ENCODE measurements at regions not wholly inside any gene's neighbourhood (a gene's known extent, or its start where the extent isn't known, plus 50 kb on each side); places are given as distances from the start of the nearest gene placed in this dataset.

DNA sequence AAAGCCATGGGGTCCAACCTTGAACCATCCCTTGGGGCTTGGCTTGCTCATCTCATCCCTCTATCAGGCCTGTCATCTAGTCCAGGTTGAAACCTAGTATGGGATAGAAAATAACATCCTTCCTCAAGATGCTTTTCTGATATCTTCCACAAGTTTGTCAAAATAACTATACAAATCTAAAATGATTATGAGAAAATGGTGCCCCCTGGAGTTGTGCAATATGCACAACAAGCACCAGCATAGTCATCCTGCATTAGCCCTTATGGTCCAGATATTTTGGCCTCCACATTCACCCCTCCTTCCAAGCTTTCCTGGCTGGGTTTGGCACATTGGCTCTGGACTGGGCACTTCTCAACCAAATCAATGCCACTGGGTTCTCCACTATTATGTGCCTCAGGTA lies 101.2 kb downstream of the TBX19 start:
- Histone ChIP-seq H3K27ac (ENCODE audit: low read length, poor library complexity, severe bottlenecking) (no peak overlapping the region), H4K91ac (ENCODE audit: low read length) (no peak overlapping the region), H3K18ac (ENCODE audit: low read depth in 1 of 2, low read length in 2 of 2) (no peak overlapping the region), H3K79me1 (replicated peaks; ENCODE audit: low read length, poor library complexity, severe bottlenecking) (no peaks in the 10 kb centered on the region), H3K4ac (ENCODE audit: low read depth in 1 of 2, low read length in 2 of 2) (no peak overlapping the region), H3K14ac (ENCODE audit: low read length in 2 of 2) (no peak overlapping the region), H3K36me3 (ENCODE audit: control insufficient read depth in 1 of 2, insufficient read depth in 2 of 2, low read depth in 1 of 2, low read length in 2 of 2) (no peaks in the 10 kb centered on the region), H3K27me3 (ENCODE audit: control insufficient read depth in 1 of 2, insufficient read depth in 1 of 2, low read length in 2 of 2) (peaks cover 0 to 6% of the 10 kb centered on the region in 2 experiments), H4K8ac (ENCODE audit: low read length) (no peak overlapping the region), H2AFZ (ENCODE audit: low read depth, low read length) (no peak overlapping the region), H3K4me2 (ENCODE audit: low read length, poor library complexity, severe bottlenecking) (no peak overlapping the region), H3K4me3 (ENCODE audit: insufficient read depth in 1 of 2, low read depth in 1 of 2, low read length in 2 of 2) (no peak overlapping the region), H3K23ac (ENCODE audit: low read length in 2 of 2) (no peak overlapping the region), H2AK5ac (ENCODE audit: low read length, severe bottlenecking) (no peak overlapping the region), H3K9ac (ENCODE audit: low read length) (no peak overlapping the region), H2BK5ac (ENCODE audit: low read depth, low read length, poor library complexity, severe bottlenecking) (no peak overlapping the region), H2BK12ac (ENCODE audit: low read length in 2 of 2) (no peak overlapping the region), H2BK15ac (ENCODE audit: low read depth, poor library complexity, severe bottlenecking) (no peak overlapping the region), H2BK120ac (ENCODE audit: low read depth, low read length) (no peak overlapping the region), H3K9me3 (ENCODE audit: control insufficient read depth, low read length) (no peaks in the 10 kb centered on the region), H3K4me1 (ENCODE audit: control insufficient read depth, insufficient read depth, low read depth, low read length) (peaks cover 2% of the 10 kb centered on the region)
- no peak for DNase-seq

DNA sequence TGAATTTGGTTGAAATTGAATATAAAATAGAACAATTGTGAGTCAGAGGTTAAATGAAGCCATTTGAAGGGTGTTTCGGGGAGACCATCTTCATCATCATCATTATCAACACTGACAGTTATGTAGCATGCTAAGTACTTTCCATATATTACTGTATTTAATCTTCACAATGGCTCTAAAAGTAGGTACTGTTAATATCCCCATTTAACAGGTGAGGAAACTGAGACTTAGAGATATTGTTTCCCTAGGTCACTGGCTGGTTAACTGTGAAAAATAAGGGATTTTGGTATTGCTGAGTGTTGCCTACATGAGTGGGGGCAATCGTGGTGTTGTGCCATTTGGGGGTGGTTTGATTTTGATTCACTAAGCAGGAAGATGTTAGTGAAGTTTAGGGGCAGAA lies 100.3 kb downstream of the TBX19 start:
- Histone ChIP-seq H3K14ac (ENCODE audit: low read length in 2 of 2) (no peak overlapping the region), H4K8ac (ENCODE audit: low read length) (no peak overlapping the region), H3K9me3 (ENCODE audit: control insufficient read depth, low read length) (no peaks in the 10 kb centered on the region), H3K27ac (ENCODE audit: low read length, poor library complexity, severe bottlenecking) (no peak overlapping the region), H3K36me3 (ENCODE audit: control insufficient read depth in 1 of 2, insufficient read depth in 2 of 2, low read depth in 1 of 2, low read length in 2 of 2) (no peaks in the 10 kb centered on the region), H3K79me1 (replicated peaks; ENCODE audit: low read length, poor library complexity, severe bottlenecking) (no peaks in the 10 kb centered on the region), H3K27me3 (ENCODE audit: control insufficient read depth in 1 of 2, insufficient read depth in 1 of 2, low read length in 2 of 2) (no peaks in the 10 kb centered on the region), H2BK12ac (ENCODE audit: low read length in 2 of 2) (no peak overlapping the region), H2BK120ac (ENCODE audit: low read depth, low read length) (no peak overlapping the region), H3K4ac (ENCODE audit: low read depth in 1 of 2, low read length in 2 of 2) (no peak overlapping the region), H2AK5ac (ENCODE audit: low read length, severe bottlenecking) (no peak overlapping the region), H2BK15ac (ENCODE audit: low read depth, poor library complexity, severe bottlenecking) (no peak overlapping the region), H3K4me3 (ENCODE audit: insufficient read depth in 1 of 2, low read depth in 1 of 2, low read length in 2 of 2) (no peak overlapping the region), H2BK5ac (ENCODE audit: low read depth, low read length, poor library complexity, severe bottlenecking) (no peak overlapping the region), H3K4me2 (ENCODE audit: low read length, poor library complexity, severe bottlenecking) (no peak overlapping the region), H3K9ac (ENCODE audit: low read length) (no peak overlapping the region), H2AFZ (ENCODE audit: low read depth, low read length) (no peak overlapping the region), H3K23ac (ENCODE audit: low read length in 2 of 2) (no peak overlapping the region), H3K4me1 (ENCODE audit: control insufficient read depth, insufficient read depth, low read depth, low read length) (peaks cover 2% of the 10 kb centered on the region), H4K91ac (ENCODE audit: low read length) (no peak overlapping the region), H3K18ac (ENCODE audit: low read depth in 1 of 2, low read length in 2 of 2) (no peak overlapping the region)
- 46% methylated on average over 1 of the region's 2 CpGs for WGBS
- DNase-seq = no peak

DNA sequence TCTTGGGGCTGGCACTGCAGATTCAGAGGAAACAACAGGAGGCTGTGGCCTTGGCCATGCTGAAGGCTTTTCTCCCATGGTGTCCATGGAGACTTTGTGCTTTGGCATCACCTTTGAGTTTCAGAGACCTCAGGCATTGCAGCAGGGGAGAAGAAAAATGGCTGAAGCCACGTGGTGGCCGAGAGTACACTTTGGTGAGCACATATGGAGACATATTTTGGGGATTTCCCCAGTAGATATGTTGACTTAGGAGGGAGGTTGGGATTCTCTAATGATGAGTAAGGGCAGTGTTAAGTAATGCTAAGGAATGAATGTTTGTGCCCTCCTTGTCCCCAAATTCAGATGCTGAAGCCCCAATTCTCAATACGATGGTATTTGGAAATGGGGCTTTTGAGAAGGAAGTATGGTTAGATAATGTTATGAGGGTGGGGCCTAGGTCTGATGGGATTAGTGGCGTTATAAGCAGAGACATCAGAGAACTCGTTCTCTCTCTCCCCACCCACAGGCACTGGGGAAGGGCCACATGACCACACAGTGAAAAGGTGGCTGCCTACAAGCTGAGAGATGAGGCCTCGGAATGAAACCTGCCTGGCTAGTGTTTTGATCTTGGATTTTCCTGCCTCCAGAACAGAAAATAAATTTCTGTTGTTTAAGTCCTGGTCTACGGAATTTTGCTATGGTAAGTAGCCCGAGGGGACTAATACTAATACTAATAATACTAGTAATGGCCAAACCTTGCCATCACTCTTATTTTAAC lies 98.6 kb downstream of the TBX19 start:
- no peaks in the 10 kb centered on the region for H3K79me1 ChIP-seq (replicated peaks; ENCODE audit: low read length, poor library complexity, severe bottlenecking)
- H3K27me3 ChIP-seq (ENCODE audit: control insufficient read depth in 1 of 2, insufficient read depth in 1 of 2, low read length in 2 of 2) = no peaks in the 10 kb centered on the region
- 71% methylated on average over 6 of the region's 8 CpGs for WGBS
- H4K8ac ChIP-seq (ENCODE audit: low read length) = no peak overlapping the region
- no peak overlapping the region for H3K4me3 ChIP-seq (ENCODE audit: insufficient read depth in 1 of 2, low read depth in 1 of 2, low read length in 2 of 2)
- no peak overlapping the region for H3K23ac ChIP-seq (ENCODE audit: low read length in 2 of 2)
- no peaks in the 10 kb centered on the region for H3K9me3 ChIP-seq (ENCODE audit: control insufficient read depth, low read length)
- H2BK12ac ChIP-seq (ENCODE audit: low read length in 2 of 2) = no peak overlapping the region
- H2BK15ac ChIP-seq (ENCODE audit: low read depth, poor library complexity, severe bottlenecking) = no peak overlapping the region
- H4K91ac ChIP-seq (ENCODE audit: low read length) = no peak overlapping the region
- H3K4ac ChIP-seq (ENCODE audit: low read depth in 1 of 2, low read length in 2 of 2) = no peak overlapping the region
- H3K9ac ChIP-seq (ENCODE audit: low read length) = no peak overlapping the region
- H3K14ac ChIP-seq (ENCODE audit: low read length in 2 of 2) = no peak overlapping the region
- no peaks in the 10 kb centered on the region for H3K36me3 ChIP-seq (ENCODE audit: control insufficient read depth in 1 of 2, insufficient read depth in 2 of 2, low read depth in 1 of 2, low read length in 2 of 2)
- no peak overlapping the region for H3K27ac ChIP-seq (ENCODE audit: low read length, poor library complexity, severe bottlenecking)
- no peak overlapping the region for H2AFZ ChIP-seq (ENCODE audit: low read depth, low read length)
- H3K4me1 ChIP-seq (ENCODE audit: control insufficient read depth, insufficient read depth, low read depth, low read length) = peaks cover 2% of the 10 kb centered on the region
- no peak overlapping the region for H2AK5ac ChIP-seq (ENCODE audit: low read length, severe bottlenecking)
- no peak overlapping the region for H2BK5ac ChIP-seq (ENCODE audit: low read depth, low read length, poor library complexity, severe bottlenecking)
- no peak overlapping the region for H3K18ac ChIP-seq (ENCODE audit: low read depth in 1 of 2, low read length in 2 of 2)
- no peak overlapping the region for H2BK120ac ChIP-seq (ENCODE audit: low read depth, low read length)
- no peak overlapping the region for H3K4me2 ChIP-seq (ENCODE audit: low read length, poor library complexity, severe bottlenecking)
- no peak for DNase-seq

DNA sequence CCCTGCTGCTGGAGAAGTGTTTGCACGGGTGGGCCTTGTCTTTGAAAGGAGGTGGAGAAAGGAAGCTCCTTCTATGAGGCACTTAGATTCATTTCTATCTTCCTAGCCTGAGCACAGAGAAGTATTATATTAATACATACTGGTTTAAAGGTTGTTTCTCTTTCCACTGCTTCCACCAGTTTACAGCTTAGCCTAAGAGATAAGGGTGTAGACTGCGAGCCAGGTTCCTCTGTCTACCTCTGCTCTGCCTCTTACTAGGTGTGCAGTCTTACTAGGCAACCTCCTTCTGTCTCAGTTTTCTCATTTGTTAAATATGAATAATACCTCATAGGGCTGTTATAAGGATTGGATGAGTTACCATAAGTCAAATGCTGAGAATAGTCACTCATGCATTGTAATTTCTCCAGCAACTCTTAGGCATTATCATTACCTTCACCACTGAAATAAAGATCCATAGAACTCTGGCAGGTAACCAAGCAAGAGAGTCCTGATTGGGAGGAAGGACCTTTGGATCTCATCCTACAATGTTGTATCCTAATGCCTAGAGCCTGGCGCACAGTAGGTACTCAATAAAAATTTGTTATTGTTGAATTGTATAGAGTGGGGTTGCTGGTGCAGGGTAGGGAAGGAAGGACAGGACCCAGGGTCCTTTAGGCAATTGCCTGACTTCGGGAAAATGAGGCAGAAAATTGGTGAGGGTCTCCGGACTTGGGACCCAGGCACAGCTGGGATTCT lies 95.1 kb downstream of the TBX19 start:
- Histone ChIP-seq H3K9me3 (ENCODE audit: control insufficient read depth, low read length) (no peaks in the 10 kb centered on the region), H3K18ac (ENCODE audit: low read depth in 1 of 2, low read length in 2 of 2) (no peak overlapping the region), H2AK5ac (ENCODE audit: low read length, severe bottlenecking) (no peak overlapping the region), H3K4me3 (ENCODE audit: insufficient read depth in 1 of 2, low read depth in 1 of 2, low read length in 2 of 2) (no peak overlapping the region), H3K36me3 (ENCODE audit: control insufficient read depth in 1 of 2, insufficient read depth in 2 of 2, low read depth in 1 of 2, low read length in 2 of 2) (no peaks in the 10 kb centered on the region), H3K4me2 (ENCODE audit: low read length, poor library complexity, severe bottlenecking) (no peak overlapping the region), H2BK12ac (ENCODE audit: low read length in 2 of 2) (no peak overlapping the region), H3K9ac (ENCODE audit: low read length) (no peak overlapping the region), H4K91ac (ENCODE audit: low read length) (no peak overlapping the region), H3K27ac (ENCODE audit: low read length, poor library complexity, severe bottlenecking) (no peak overlapping the region), H2BK5ac (ENCODE audit: low read depth, low read length, poor library complexity, severe bottlenecking) (no peak overlapping the region), H3K79me1 (replicated peaks; ENCODE audit: low read length, poor library complexity, severe bottlenecking) (no peaks in the 10 kb centered on the region), H2BK120ac (ENCODE audit: low read depth, low read length) (no peak overlapping the region), H4K8ac (ENCODE audit: low read length) (no peak overlapping the region), H3K4me1 (ENCODE audit: control insufficient read depth, insufficient read depth, low read depth, low read length) (peaks cover 2% of the 10 kb centered on the region), H3K4ac (ENCODE audit: low read depth in 1 of 2, low read length in 2 of 2) (no peak overlapping the region), H3K14ac (ENCODE audit: low read length in 2 of 2) (no peak overlapping the region), H2BK15ac (ENCODE audit: low read depth, poor library complexity, severe bottlenecking) (no peak overlapping the region), H3K27me3 (ENCODE audit: control insufficient read depth in 1 of 2, insufficient read depth in 1 of 2, low read length in 2 of 2) (peaks cover 0 to 8% of the 10 kb centered on the region in 2 experiments), H2AFZ (ENCODE audit: low read depth, low read length) (no peak overlapping the region), H3K23ac (ENCODE audit: low read length in 2 of 2) (no peak overlapping the region)
- WGBS = 93% methylated on average over 3 of the region's 5 CpGs
- DNase-seq = no peak

All from mesenchymal stem cell (in vitro differentiated cells and primary cell).